OCI-LY3 (cell line): ENCODE measurements at regions not wholly inside any gene's neighbourhood (a gene's known extent, or its start where the extent isn't known, plus 50 kb on each side); places are given as distances from the start of the nearest gene placed in this dataset.

Experiments used
- EZH2phosphoT487 ChIP-seq: fragments of 200-600 bp; shearing (Covaris generic); IDR thresholded peaks from 2 replicates; pipeline ENCODE4 v1.6.1; 2018; ENCODE audit warnings: antibody characterized with exemption, mixed run types, low read depth
- TF ChIP-seq, protein P1 (sequence below): fragments of 200-600, 300-600 bp; sonication (generic); IDR thresholded peaks from 2 replicates; pipeline ENCODE4 v1.5.1; 2014; ENCODE audit warnings: antibody characterized with exemption, low read length, low read depth

DNA sequence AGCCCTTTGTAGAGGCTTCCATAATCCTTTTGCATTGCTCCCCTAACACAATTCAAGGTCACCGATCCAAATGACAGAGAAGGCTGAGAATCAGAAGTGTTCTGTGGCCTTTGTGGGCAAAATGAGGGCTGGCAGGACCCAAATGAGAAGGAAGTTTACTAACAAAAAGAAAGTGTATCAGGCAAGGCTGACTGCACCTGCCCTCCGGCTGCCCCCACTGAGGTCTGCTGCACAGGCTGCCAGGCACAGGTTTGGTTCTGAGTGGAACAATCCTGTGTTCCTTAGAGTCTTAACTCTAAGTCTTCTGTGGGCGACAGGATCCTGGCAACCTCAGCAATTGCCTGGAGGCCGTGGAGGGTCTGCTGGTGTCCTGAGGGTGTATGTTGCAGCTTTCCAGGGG is 568.5 kb downstream of the CMPK2 start:
- TF ChIP-seq, protein P1, sequence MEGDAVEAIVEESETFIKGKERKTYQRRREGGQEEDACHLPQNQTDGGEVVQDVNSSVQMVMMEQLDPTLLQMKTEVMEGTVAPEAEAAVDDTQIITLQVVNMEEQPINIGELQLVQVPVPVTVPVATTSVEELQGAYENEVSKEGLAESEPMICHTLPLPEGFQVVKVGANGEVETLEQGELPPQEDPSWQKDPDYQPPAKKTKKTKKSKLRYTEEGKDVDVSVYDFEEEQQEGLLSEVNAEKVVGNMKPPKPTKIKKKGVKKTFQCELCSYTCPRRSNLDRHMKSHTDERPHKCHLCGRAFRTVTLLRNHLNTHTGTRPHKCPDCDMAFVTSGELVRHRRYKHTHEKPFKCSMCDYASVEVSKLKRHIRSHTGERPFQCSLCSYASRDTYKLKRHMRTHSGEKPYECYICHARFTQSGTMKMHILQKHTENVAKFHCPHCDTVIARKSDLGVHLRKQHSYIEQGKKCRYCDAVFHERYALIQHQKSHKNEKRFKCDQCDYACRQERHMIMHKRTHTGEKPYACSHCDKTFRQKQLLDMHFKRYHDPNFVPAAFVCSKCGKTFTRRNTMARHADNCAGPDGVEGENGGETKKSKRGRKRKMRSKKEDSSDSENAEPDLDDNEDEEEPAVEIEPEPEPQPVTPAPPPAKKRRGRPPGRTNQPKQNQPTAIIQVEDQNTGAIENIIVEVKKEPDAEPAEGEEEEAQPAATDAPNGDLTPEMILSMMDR, result no peak
- no peak for TF ChIP-seq EZH2phosphoT487
